Activated CD4-positive, alpha-beta memory T cell treated with anti-CD3 and anti-CD28 coated beads, Interleukin-2, amount 10 ng/mL, durations not matched to agents 7 days and 5 days (primary cell): ENCODE measurements at regions not wholly inside any gene's neighbourhood (a gene's known extent, or its start where the extent isn't known, plus 50 kb on each side); places are given as distances from the start of the nearest gene placed in this dataset.

Experiments
- CTCF ChIA-PET: fragments of 350-600 bp; sonication (Branson Sonifier 250); formaldehyde crosslinking; loops from one replicate; lab custom pipeline; 2021; ENCODE audit warnings: antibody characterized with exemption, inconsistent platforms; lab: Charles Lee
- POLR2A ChIA-PET: fragments of 350-600 bp; sonication (Branson Sonifier 250); formaldehyde crosslinking; loops from one replicate; lab custom pipeline; 2021; ENCODE audit warnings: antibody characterized with exemption; lab: Charles Lee
- DNase-seq: peaks from one replicate; pipeline ENCODE4 v3.0.0-alpha.2; 2020
- H3K27ac Mint-ChIP-seq: one replicate; pipeline ENCODE4 v1.8.0; 2021; ENCODE audit warnings: mild to moderate bottlenecking, mixed read lengths
- H3K27me3 Mint-ChIP-seq: one replicate; pipeline ENCODE4 v1.8.0; 2021; ENCODE audit warnings: mixed read lengths
- H3K36me3 Mint-ChIP-seq: one replicate; pipeline ENCODE4 v1.8.0; 2021; ENCODE audit warnings: low read depth, mixed read lengths
- H3K4me1 Mint-ChIP-seq: one replicate; pipeline ENCODE4 v1.8.0; 2021; ENCODE audit warnings: mixed read lengths
- H3K4me3 Mint-ChIP-seq: one replicate; pipeline ENCODE4 v1.8.0; 2021; ENCODE audit warnings: mild to moderate bottlenecking, mixed read lengths
- H3K9me3 Mint-ChIP-seq: one replicate; pipeline ENCODE4 v1.8.0; 2021; ENCODE audit warnings: mixed read lengths

- ChIA-PET CTCF (no interaction called here), POLR2A (no interaction called here)
- H3K27ac Mint-ChIP-seq = no peak overlapping the region
- no peaks in the 10 kb centered on the region for H3K36me3 Mint-ChIP-seq
- no peaks in the 10 kb centered on the region for H3K27me3 Mint-ChIP-seq
- no peaks in the 10 kb centered on the region for H3K4me1 Mint-ChIP-seq
- peaks cover 12% of the 10 kb centered on the region for H3K9me3 Mint-ChIP-seq
- no peak for DNase-seq
- H3K4me3 Mint-ChIP-seq = no peak overlapping the region
Observed at GRCh38 chr5:105836887-105837286, 1833.8 kb downstream of the EFNA5 start.

- CTCF ChIA-PET = no interaction called here
- Mint-ChIP-seq H3K9me3 (peaks cover 10% of the 10 kb centered on the region), H3K4me1 (no peaks in the 10 kb centered on the region), H3K27ac (no peak overlapping the region), H3K4me3 (no peak overlapping the region), H3K36me3 (no peaks in the 10 kb centered on the region), H3K27me3 (no peaks in the 10 kb centered on the region)
- no peak for DNase-seq
- POLR2A ChIA-PET = no interaction called here
Observed at GRCh38 chr5:105836268-105836667, 1834.5 kb downstream of the EFNA5 start.

GRCh38 chr5:105828821-105829220, 1841.9 kb downstream of the EFNA5 start:
- Mint-ChIP-seq H3K4me3 (no peak overlapping the region), H3K9me3 (no peaks in the 10 kb centered on the region), H3K27ac (no peak overlapping the region), H3K4me1 (no peaks in the 10 kb centered on the region), H3K36me3 (no peaks in the 10 kb centered on the region), H3K27me3 (no peaks in the 10 kb centered on the region)
- no peak for DNase-seq
- CTCF ChIA-PET = no interaction called here
- POLR2A ChIA-PET = no interaction called here

- no peaks in the 10 kb centered on the region for H3K27me3 Mint-ChIP-seq
- H3K27ac Mint-ChIP-seq = no peak overlapping the region
- no peaks in the 10 kb centered on the region for H3K36me3 Mint-ChIP-seq
- POLR2A ChIA-PET = no interaction called here
- no peak for DNase-seq
- H3K4me1 Mint-ChIP-seq = no peaks in the 10 kb centered on the region
- CTCF ChIA-PET = no interaction called here
- H3K4me3 Mint-ChIP-seq = no peak overlapping the region
- H3K9me3 Mint-ChIP-seq = peaks cover 2% of the 10 kb centered on the region
Observed at GRCh38 chr5:105821800-105822199, 1848.9 kb downstream of the EFNA5 start.

GRCh38 chr5:105817914-105818313, 1852.8 kb downstream of the EFNA5 start:
- Mint-ChIP-seq H3K9me3 (peaks cover 7% of the 10 kb centered on the region), H3K36me3 (no peaks in the 10 kb centered on the region), H3K4me3 (no peak overlapping the region), H3K4me1 (no peaks in the 10 kb centered on the region), H3K27ac (no peak overlapping the region), H3K27me3 (no peaks in the 10 kb centered on the region)
- no peak for DNase-seq
- ChIA-PET CTCF (no interaction called here), POLR2A (no interaction called here)

- Mint-ChIP-seq H3K4me1 (no peaks in the 10 kb centered on the region), H3K36me3 (no peaks in the 10 kb centered on the region), H3K9me3 (peaks cover 7% of the 10 kb centered on the region), H3K27ac (no peak overlapping the region), H3K27me3 (no peaks in the 10 kb centered on the region), H3K4me3 (no peak overlapping the region)
- ChIA-PET POLR2A (no interaction called here), CTCF (no interaction called here)
- no peak for DNase-seq
Observed at GRCh38 chr5:105817416-105817815, 1853.3 kb downstream of the EFNA5 start.

- DNase-seq = no peak
- Mint-ChIP-seq H3K9me3 (peaks cover 11% of the 10 kb centered on the region), H3K4me1 (no peaks in the 10 kb centered on the region), H3K27ac (no peak overlapping the region), H3K4me3 (no peak overlapping the region), H3K36me3 (no peaks in the 10 kb centered on the region), H3K27me3 (no peaks in the 10 kb centered on the region)
- ChIA-PET CTCF (no interaction called here), POLR2A (no interaction called here)
Observed at GRCh38 chr5:105816961-105817360, 1853.8 kb downstream of the EFNA5 start.

GRCh38 chr5:105812304-105812703, 1858.4 kb downstream of the EFNA5 start:
- Mint-ChIP-seq H3K27me3 (no peaks in the 10 kb centered on the region), H3K27ac (no peak overlapping the region), H3K4me1 (no peaks in the 10 kb centered on the region), H3K36me3 (no peaks in the 10 kb centered on the region), H3K4me3 (no peak overlapping the region), H3K9me3 (peaks cover 19% of the 10 kb centered on the region)
- DNase-seq = no peak
- ChIA-PET POLR2A (no interaction called here), CTCF (no interaction called here)

GRCh38 chr5:105807951-105808350, 1862.8 kb downstream of the EFNA5 start:
- Mint-ChIP-seq H3K36me3 (no peaks in the 10 kb centered on the region), H3K27me3 (no peaks in the 10 kb centered on the region), H3K4me3 (no peak overlapping the region), H3K4me1 (no peaks in the 10 kb centered on the region), H3K9me3 (peaks cover 24% of the 10 kb centered on the region), H3K27ac (no peak overlapping the region)
- no peak for DNase-seq
- CTCF ChIA-PET = no interaction called here
- POLR2A ChIA-PET = no interaction called here

GRCh38 chr5:105807290-105807689, 1863.4 kb downstream of the EFNA5 start:
- CTCF ChIA-PET = no interaction called here
- Mint-ChIP-seq H3K36me3 (no peaks in the 10 kb centered on the region), H3K9me3 (peaks cover 24% of the 10 kb centered on the region), H3K27ac (no peak overlapping the region), H3K4me3 (no peak overlapping the region), H3K4me1 (no peaks in the 10 kb centered on the region), H3K27me3 (no peaks in the 10 kb centered on the region)
- POLR2A ChIA-PET = no interaction called here
- DNase-seq = no peak

- CTCF ChIA-PET = no interaction called here
- Mint-ChIP-seq H3K4me3 (no peak overlapping the region), H3K9me3 (peaks cover 23% of the 10 kb centered on the region), H3K36me3 (no peaks in the 10 kb centered on the region), H3K27me3 (no peaks in the 10 kb centered on the region), H3K4me1 (no peaks in the 10 kb centered on the region), H3K27ac (no peak overlapping the region)
- POLR2A ChIA-PET = no interaction called here
- DNase-seq = no peak
Observed at GRCh38 chr5:105806596-105806995, 1864.1 kb downstream of the EFNA5 start.

GRCh38 chr5:105803431-105803830, 1867.3 kb downstream of the EFNA5 start:
- ChIA-PET POLR2A (no interaction called here), CTCF (no interaction called here)
- H3K27ac Mint-ChIP-seq = no peak overlapping the region
- H3K4me3 Mint-ChIP-seq = no peak overlapping the region
- H3K4me1 Mint-ChIP-seq = no peaks in the 10 kb centered on the region
- no peak for DNase-seq
- H3K27me3 Mint-ChIP-seq = no peaks in the 10 kb centered on the region
- H3K36me3 Mint-ChIP-seq = no peaks in the 10 kb centered on the region
- peaks cover 15% of the 10 kb centered on the region for H3K9me3 Mint-ChIP-seq

GRCh38 chr5:105794578-105794977, 1876.2 kb downstream of the EFNA5 start:
- no peaks in the 10 kb centered on the region for H3K4me1 Mint-ChIP-seq
- no peak overlapping the region for H3K27ac Mint-ChIP-seq
- no peak for DNase-seq
- no peaks in the 10 kb centered on the region for H3K27me3 Mint-ChIP-seq
- CTCF ChIA-PET = interaction anchor here (0.7 kb wide), 1 partner anchor 477 kb away, joined by 3 read pairs; no protein-coding TSS in a partner anchor
- no peak overlapping the region for H3K4me3 Mint-ChIP-seq
- peaks cover 2% of the 10 kb centered on the region for H3K9me3 Mint-ChIP-seq
- POLR2A ChIA-PET = no interaction called here
- H3K36me3 Mint-ChIP-seq = no peaks in the 10 kb centered on the region

- DNase-seq = no peak
Observed at GRCh38 chr5:105789246-105789645, 1881.5 kb downstream of the EFNA5 start.

GRCh38 chr5:105783811-105784210, 1886.9 kb downstream of the EFNA5 start:
- Mint-ChIP-seq H3K36me3 (no peaks in the 10 kb centered on the region), H3K27ac (no peak overlapping the region), H3K4me1 (no peaks in the 10 kb centered on the region), H3K27me3 (no peaks in the 10 kb centered on the region), H3K4me3 (no peak overlapping the region), H3K9me3 (no peaks in the 10 kb centered on the region)
- DNase-seq = no peak
- ChIA-PET CTCF (no interaction called here), POLR2A (no interaction called here)

More at GRCh38 chr5:105789246-105789645, 1881.5 kb downstream of the EFNA5 start:
- Mint-ChIP-seq H3K27me3 (no peaks in the 10 kb centered on the region), H3K9me3 (no peaks in the 10 kb centered on the region), H3K27ac (no peak overlapping the region), H3K4me3 (no peak overlapping the region), H3K36me3 (no peaks in the 10 kb centered on the region), H3K4me1 (no peaks in the 10 kb centered on the region)
- ChIA-PET POLR2A (no interaction called here), CTCF (no interaction called here)
